Keratinocyte (primary cell): ENCODE measurements at regions not wholly inside any gene's neighbourhood (a gene's known extent, or its start where the extent isn't known, plus 50 kb on each side); places are given as distances from the start of the nearest gene placed in this dataset.

Experiments used
- DNase-seq: peaks from one replicate; pipeline ENCODE4 v3.0.0-alpha.2; 2011; ENCODE audit warnings: low read depth, missing footprints, low spot score
- FAIRE-seq: peaks from 2 replicates; lab custom pipeline; 2011; peaks lifted over from hg19 to GRCh38; lab: Jason Lieb, UNC
- H2AFZ ChIP-seq: 2 replicates; pipeline ENCODE4 v1.6.0; 2012; ENCODE audit warnings: low read length, control low read depth, inconsistent platforms; ENCODE audit not compliant: control insufficient read depth
- H3K27ac ChIP-seq: 2 replicates; pipeline ENCODE4 v1.5.1; 2011; ENCODE audit warnings: low read length; ENCODE audit not compliant: control insufficient read depth, insufficient read depth
- H3K27me3 ChIP-seq: 3 replicates; pipeline ENCODE4 v1.6.0; 2011; ENCODE audit warnings: low read length; ENCODE audit not compliant: control insufficient read depth, insufficient read depth; ENCODE audit errors: extremely low read depth
- H3K36me3 ChIP-seq, 2 experiments: 2 replicates in 1 of 2; 3 replicates in 1 of 2; pipeline ENCODE4 v1.5.1; 2011; ENCODE audit warnings: low read length in 2 of 2, mild to moderate bottlenecking in 1 of 2; ENCODE audit not compliant: control insufficient read depth in 2 of 2, insufficient read depth in 2 of 2; ENCODE audit errors: extremely low read depth in 1 of 2
- H3K4me1 ChIP-seq: 3 replicates; pipeline ENCODE4 v1.5.1; 2011; ENCODE audit warnings: low read length; ENCODE audit not compliant: control insufficient read depth, insufficient read depth; ENCODE audit errors: extremely low read depth
- H3K4me2 ChIP-seq: 3 replicates; pipeline ENCODE4 v1.6.0; 2011; ENCODE audit warnings: low read depth, low read length; ENCODE audit not compliant: control insufficient read depth, insufficient read depth; ENCODE audit errors: extremely low read depth
- H3K4me3 ChIP-seq, 3 experiments: fragments of 200-600 bp in 1 of 3; sonication (generic) in 1 of 3; 2 replicates in 2 of 3; 3 replicates in 1 of 3; pipeline ENCODE4 v1.5.1; 2011 to 2016; ENCODE audit warnings: low read length in 3 of 3, mild to moderate bottlenecking in 3 of 3, control low read depth in 2 of 3, inconsistent platforms in 1 of 3, low read depth in 1 of 3, mixed read lengths in 1 of 3, mixed run types in 1 of 3, moderate library complexity in 1 of 3; ENCODE audit not compliant: control insufficient read depth in 2 of 3, insufficient read depth in 2 of 3; ENCODE audit errors: extremely low read depth in 1 of 3
- H3K79me2 ChIP-seq: 2 replicates; pipeline ENCODE4 v1.6.0; 2012; ENCODE audit warnings: low read length; ENCODE audit not compliant: control insufficient read depth, insufficient read depth
- H3K9ac ChIP-seq: 3 replicates; pipeline ENCODE4 v1.6.0; 2011; ENCODE audit warnings: low read length; ENCODE audit not compliant: control insufficient read depth, insufficient read depth; ENCODE audit errors: extremely low read depth
- H3K9me1 ChIP-seq: 3 replicates; pipeline ENCODE4 v1.6.0; 2011; ENCODE audit warnings: low read length; ENCODE audit not compliant: control insufficient read depth, insufficient read depth; ENCODE audit errors: extremely low read depth
- H3K9me3 ChIP-seq: 2 replicates; pipeline ENCODE4 v1.5.1; 2012; ENCODE audit warnings: low read depth, low read length; ENCODE audit not compliant: control insufficient read depth
- H4K20me1 ChIP-seq: 3 replicates; pipeline ENCODE4 v1.6.0; 2011; ENCODE audit warnings: low read length; ENCODE audit not compliant: control insufficient read depth, insufficient read depth; ENCODE audit errors: extremely low read depth
- EZH2 ChIP-seq: IDR thresholded peaks from one replicate; pipeline ENCODE4 v1.6.1; 2012; ENCODE audit warnings: inconsistent platforms, mild to moderate bottlenecking, low read length, moderate library complexity
- dilution Hi-C: fragments of 300-500 bp; cut with MboI; formaldehyde crosslinking; loops from one replicate; pipeline ENCODE4 v1.7.0; 2020; ENCODE audit warnings: low sequenced_read_pairs; ENCODE audit not compliant: extremely low pct_ligation_motif_present
- TF ChIP-seq, protein P1 (sequence below), 3 experiments: IDR thresholded peaks in 1 of 3; conservative IDR thresholded peaks in 1 of 3; optimal IDR thresholded peaks in 1 of 3; 2 replicates in 2 of 3; 3 replicates in 1 of 3; pipeline versions ENCODE3 to v1.5.1; 2011; ENCODE audit warnings: low read length in 3 of 3, mild to moderate bottlenecking in 3 of 3, moderate library complexity in 2 of 3, control low read depth in 1 of 3, inconsistent platforms in 1 of 3; ENCODE audit not compliant: insufficient read depth in 2 of 3; ENCODE audit errors: extremely low read depth in 1 of 3

DNA sequence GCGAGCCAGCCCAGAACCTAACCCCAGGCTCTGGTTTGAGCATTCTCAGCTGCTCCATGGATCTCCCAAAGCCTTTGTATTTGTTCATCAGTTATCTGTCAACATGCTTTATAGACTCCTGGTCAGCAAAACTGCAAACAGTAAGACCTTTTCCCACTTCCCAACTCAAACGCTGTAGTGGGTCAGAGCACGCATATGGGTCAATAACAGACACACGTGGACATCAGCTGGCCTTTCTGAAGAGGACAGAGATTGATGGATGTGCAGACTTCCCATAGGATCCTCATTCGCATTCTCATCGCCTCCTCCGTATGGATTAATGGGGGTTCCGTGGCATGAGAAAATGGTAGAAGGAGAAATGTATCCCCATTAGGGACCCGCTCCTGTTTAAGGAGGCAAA is 508.1 kb downstream of the EIPR1 start:
- no peak for DNase-seq
- no peak overlapping the region for H2AFZ ChIP-seq
- dilution Hi-C loops, result no loop called here
- no peaks in the 10 kb centered on the region for H3K9me3 ChIP-seq
- no peak overlapping the region for H3K4me2 ChIP-seq
- H3K9ac ChIP-seq, result no peak overlapping the region
- no peaks in the 10 kb centered on the region for H3K9me1 ChIP-seq
- H4K20me1 ChIP-seq, result no peaks in the 10 kb centered on the region
- no peak for TF ChIP-seq EZH2
- TF ChIP-seq, protein P1, sequence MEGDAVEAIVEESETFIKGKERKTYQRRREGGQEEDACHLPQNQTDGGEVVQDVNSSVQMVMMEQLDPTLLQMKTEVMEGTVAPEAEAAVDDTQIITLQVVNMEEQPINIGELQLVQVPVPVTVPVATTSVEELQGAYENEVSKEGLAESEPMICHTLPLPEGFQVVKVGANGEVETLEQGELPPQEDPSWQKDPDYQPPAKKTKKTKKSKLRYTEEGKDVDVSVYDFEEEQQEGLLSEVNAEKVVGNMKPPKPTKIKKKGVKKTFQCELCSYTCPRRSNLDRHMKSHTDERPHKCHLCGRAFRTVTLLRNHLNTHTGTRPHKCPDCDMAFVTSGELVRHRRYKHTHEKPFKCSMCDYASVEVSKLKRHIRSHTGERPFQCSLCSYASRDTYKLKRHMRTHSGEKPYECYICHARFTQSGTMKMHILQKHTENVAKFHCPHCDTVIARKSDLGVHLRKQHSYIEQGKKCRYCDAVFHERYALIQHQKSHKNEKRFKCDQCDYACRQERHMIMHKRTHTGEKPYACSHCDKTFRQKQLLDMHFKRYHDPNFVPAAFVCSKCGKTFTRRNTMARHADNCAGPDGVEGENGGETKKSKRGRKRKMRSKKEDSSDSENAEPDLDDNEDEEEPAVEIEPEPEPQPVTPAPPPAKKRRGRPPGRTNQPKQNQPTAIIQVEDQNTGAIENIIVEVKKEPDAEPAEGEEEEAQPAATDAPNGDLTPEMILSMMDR (optimal IDR thresholded peaks at IDR 0.05 in 1 of 3, IDR thresholded peaks at IDR 0.05 in 1 of 3, conservative IDR thresholded peaks at IDR 0.05 in 1 of 3; ENCODE audit: extremely low read depth in 1 of 3, insufficient read depth in 2 of 3, low read length in 3 of 3), result no peak
- no peak overlapping the region for H3K4me3 ChIP-seq
- H3K4me1 ChIP-seq, result no peaks in the 10 kb centered on the region
- H3K27ac ChIP-seq, result no peak overlapping the region
- no peaks in the 10 kb centered on the region for H3K36me3 ChIP-seq
- H3K79me2 ChIP-seq, result no peaks in the 10 kb centered on the region
- no peaks in the 10 kb centered on the region for H3K27me3 ChIP-seq
- no peak for FAIRE-seq

DNA sequence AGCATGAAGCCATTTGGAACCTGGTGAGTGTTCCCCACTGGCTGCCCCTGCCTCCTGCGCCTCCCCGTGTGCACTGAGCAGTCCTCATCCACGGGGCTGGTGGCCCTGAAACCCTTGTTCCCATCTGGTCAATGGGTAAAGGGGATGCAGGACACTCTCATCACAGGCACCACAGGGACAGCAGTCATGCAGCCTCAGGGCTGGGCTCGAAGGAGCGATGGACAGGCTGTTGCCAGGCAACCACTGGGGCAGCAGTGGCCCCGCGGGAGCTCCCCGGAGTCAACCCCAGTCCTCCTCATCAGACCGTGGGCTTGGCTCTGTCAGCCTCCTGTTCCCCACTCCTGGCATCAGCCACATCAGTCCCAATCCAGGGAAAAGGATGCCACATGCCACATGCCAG is 509.5 kb downstream of the EIPR1 start:
- dilution Hi-C loops, result no loop called here
- Histone ChIP-seq H3K9ac (no peak overlapping the region), H3K4me2 (no peak overlapping the region), H2AFZ (no peak overlapping the region), H3K27ac (no peak overlapping the region), H3K4me3 (no peak overlapping the region), H4K20me1 (no peaks in the 10 kb centered on the region), H3K79me2 (no peaks in the 10 kb centered on the region), H3K4me1 (no peaks in the 10 kb centered on the region), H3K9me1 (no peaks in the 10 kb centered on the region), H3K9me3 (no peaks in the 10 kb centered on the region), H3K36me3 (no peaks in the 10 kb centered on the region), H3K27me3 (no peaks in the 10 kb centered on the region)
- DNase-seq (no peak), FAIRE-seq (no peak)
- TF ChIP-seq, protein P1 (optimal IDR thresholded peaks at IDR 0.05 in 1 of 3, IDR thresholded peaks at IDR 0.05 in 1 of 3, conservative IDR thresholded peaks at IDR 0.05 in 1 of 3; ENCODE audit: extremely low read depth in 1 of 3, insufficient read depth in 2 of 3, low read length in 3 of 3), result no peak
- no peak for TF ChIP-seq EZH2
